HG03108 (cell line): ENCODE measurements at regions not wholly inside any gene's neighbourhood (a gene's known extent, or its start where the extent isn't known, plus 50 kb on each side); places are given as distances from the start of the nearest gene placed in this dataset.
A peak's percentile ranks its signal among the peaks of the same experiment; 100 is the strongest.

Experiments used
- ATAC-seq: cut with Tn5 transposase; IDR thresholded peaks from one replicate; pipeline ENCODE4 v1.9.1; 2021; ENCODE audit warnings: moderate library complexity; ENCODE audit not compliant: unreplicated experiment

- no peak for ATAC-seq
These were observed 1242.5 kb downstream of the TBC1D22A start for GRCh38 chr22:48004936-48005335.

GRCh38 chr22:48004038-48004437, 1241.6 kb downstream of the TBC1D22A start:
- no peak for ATAC-seq

- ATAC-seq: no peak
These were observed 1238.7 kb downstream of the TBC1D22A start for GRCh38 chr22:48001101-48001500.

DNA sequence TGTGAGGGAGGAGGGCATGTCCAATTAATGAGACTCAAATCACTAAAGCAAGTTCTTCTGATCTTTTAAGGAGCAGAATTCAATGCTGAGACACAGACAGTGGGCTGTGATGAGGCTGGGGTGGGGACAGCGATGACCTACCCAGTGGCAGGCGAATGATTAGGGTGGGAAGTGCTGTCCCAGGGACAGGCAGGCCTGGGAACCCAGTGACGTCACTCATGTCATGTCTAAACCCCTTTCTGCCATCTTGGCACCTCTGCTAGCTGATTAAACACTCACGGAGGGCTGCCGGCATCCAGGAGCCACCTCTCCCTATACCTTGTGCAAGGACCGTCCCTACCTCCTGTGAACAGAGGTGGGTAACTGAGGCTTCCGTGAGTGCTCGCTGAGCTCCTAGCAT, 1235.2 kb downstream of the TBC1D22A start:
- no peak for ATAC-seq

- no peak for ATAC-seq
These were observed 1234.7 kb downstream of the TBC1D22A start for GRCh38 chr22:47997052-47997590.

GRCh38 chr22:47996446-47996857, 1234.0 kb downstream of the TBC1D22A start:
- ATAC-seq: peak; percentile 54

DNA sequence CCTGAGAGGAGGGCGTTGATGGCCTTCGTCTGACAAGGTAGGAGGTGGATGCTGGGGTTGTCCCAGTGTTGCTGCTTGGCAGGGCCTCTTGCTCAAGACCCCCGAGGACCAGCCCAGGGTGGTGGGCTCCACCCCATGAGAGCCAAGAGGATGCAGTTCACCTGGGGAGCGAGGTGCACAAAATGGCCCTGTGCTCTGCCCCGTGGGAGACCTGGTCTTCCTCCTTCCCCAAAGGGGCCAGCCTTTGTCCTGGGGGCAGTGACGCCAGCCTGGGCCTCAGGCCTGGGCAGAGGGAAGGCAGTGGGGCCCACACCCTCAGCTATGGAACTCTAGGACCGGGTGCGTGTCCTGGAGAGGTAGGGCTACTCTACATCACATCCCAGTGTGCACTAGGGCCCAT, 1233.3 kb downstream of the TBC1D22A start:
- no peak for ATAC-seq

DNA sequence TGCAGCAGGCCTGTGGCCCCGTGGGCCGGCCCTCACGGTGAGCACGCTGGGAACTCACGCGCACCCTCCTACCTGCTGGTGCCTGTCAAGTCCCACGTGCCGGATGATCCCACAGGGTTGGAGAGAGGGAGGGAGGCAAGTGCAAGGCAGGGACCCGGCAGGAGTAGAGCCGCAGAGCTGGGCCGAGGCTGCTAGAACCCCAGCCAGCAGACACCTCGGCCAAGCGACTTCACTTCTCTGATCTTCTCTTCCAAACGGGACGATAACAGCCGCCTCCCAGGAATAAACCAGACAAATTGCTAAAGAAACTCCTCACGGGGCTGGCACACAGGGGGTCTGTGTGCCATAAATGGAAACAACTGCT, 1232.8 kb downstream of the TBC1D22A start:
- no peak for ATAC-seq

GRCh38 chr22:47994601-47995263, 1232.3 kb downstream of the TBC1D22A start:
- no peak for ATAC-seq

- ATAC-seq: no peak
These were observed 1231.6 kb downstream of the TBC1D22A start for GRCh38 chr22:47994045-47994444.

DNA sequence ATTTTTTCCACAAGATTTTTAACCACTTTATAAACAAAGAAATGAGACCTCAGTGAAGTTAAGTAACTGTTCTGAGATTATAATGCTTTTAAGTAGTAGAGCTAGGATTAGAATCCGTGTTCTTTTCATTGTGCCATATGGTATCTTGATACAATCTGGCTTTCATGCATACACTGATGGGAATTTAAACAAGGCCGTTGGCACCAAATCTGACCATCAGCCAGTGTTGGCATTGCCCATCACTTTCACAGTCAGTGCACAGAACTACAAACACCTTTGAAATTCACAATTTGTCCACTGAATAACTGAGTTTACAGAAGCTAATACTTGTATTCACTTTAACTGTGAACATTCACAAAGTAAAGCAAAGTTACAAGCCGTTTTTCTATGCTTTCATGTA, 1228.0 kb downstream of the TBC1D22A start:
- ATAC-seq: no peak

- ATAC-seq: no peak
These were observed 1225.5 kb downstream of the TBC1D22A start for GRCh38 chr22:47987885-47988515.

DNA sequence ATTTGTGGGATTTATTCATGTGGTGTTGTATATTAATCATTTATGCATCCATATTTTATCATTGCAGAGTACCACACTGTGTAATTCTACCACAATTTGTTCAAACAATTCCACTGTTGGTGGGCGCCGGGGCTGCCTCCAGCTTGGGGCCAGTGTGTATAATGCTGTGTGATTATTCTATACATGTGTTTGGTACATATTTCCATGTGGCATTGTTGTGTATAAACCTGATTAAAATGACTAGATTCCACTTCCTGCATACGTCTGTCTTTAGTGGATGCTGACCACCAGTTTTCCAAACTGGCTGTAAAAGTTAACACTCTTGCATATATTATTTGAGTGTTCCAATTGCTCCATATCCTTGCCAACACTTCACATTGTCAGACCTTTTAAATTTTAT, 1213.8 kb downstream of the TBC1D22A start:
- no peak for ATAC-seq

GRCh38 chr22:47967831-47968230, 1205.4 kb downstream of the TBC1D22A start:
- ATAC-seq: no peak

DNA sequence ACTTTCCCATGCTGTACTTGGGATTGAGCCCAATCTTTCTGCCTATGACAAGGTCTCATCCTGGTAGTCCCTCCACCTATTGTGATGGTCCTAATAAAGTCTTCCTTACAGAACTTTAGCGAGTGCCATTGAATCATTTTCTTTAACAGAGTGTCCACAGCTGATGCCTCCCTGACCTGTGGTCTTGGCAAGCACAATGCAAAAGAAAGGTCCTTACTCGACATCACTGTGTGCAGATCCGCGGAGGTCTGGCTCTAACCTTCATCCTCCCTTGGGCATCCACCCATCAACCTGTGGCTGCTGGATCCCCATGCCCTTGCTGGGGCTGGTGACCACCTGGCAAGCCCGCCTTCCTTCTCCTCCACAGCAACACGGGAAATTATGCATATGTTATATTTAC, 1203.9 kb downstream of the TBC1D22A start:
- no peak for ATAC-seq

DNA sequence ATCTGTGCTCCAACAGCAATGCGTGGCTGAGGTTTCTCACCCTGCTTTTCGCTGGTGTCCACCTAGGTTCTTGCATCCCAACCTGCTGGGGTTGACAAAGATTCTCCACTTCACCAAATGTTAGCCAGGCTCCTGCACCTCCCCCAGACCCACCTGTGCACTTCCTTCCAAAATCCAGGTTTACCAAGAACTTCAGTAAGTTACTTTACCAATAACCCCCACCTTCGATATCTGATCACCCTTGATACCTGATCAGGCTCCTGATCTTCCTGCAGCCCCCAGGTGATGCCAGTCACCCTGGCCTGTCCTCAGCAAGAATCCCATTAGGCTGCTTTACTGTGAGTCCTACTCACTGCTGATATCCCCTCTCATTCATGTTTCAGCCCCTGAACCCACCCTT, 1203.4 kb downstream of the TBC1D22A start:
- no peak for ATAC-seq

DNA sequence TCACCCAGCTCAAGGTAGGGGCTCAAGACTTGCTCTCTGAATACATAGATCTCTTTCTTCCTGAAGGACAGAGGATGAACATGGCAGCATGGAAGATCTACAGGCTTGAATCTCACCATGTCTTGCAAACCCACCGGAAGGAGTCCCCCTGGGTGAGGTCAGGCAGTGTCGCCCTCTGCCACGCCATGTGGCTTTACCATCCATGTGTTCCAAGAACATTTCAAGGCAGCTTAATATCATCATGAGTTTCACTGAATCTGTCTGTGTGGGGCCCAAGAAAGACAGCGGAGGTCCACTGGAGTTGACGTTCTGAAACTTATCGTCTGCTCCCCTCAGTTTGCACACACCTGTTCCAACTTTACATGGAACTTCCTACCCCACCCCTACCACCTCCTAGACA, 1202.6 kb downstream of the TBC1D22A start:
- ATAC-seq: no peak

GRCh38 chr22:47963660-47964059, 1201.2 kb downstream of the TBC1D22A start:
- ATAC-seq: no peak

- no peak for ATAC-seq
These were observed 1195.2 kb downstream of the TBC1D22A start for GRCh38 chr22:47957649-47958048.

DNA sequence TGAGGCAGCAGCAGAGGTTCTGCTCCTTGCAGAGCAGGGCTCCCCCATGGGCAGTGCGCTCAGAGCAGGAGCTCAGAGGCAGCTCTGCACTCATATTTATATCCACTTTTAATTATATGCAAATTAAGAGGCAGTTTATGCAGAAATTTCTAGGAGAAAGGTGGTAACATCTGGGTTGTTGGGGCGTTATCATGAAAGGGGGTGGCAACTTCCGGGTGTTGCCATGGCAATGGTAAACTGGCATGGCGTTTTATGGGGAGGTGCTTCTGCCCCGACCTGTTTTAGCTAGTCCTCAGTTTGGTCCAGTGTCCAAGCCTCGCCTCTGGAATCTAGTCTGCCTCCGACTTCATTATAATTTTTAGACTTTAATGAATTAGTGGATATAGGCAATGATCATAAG, 1191.7 kb downstream of the TBC1D22A start:
- ATAC-seq: no peak

DNA sequence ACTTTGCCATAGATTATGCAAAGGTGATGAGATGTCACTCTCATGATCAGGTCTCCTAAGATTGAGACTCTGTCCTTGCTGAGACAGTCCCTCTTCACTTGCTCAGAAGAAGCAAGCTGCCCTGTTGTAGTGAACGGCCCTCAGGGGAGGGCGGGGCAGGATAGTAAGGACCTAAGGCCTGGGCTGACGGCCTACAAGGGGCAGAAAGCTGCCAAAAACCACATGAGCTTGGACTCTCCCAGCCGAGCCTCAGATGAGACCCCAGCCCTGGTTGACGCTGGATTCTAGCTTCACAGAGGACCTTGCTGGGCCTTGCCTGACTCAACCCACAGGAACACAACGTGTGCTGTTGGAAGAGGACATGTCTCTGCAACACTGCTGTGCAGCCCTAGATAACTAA, 1182.5 kb downstream of the TBC1D22A start:
- no peak for ATAC-seq
